ENCODE measurements at regions not wholly inside any gene's neighbourhood (a gene's known extent, or its start where the extent isn't known, plus 50 kb on each side); places are given as distances from the start of the nearest gene placed in this dataset.

DNA sequence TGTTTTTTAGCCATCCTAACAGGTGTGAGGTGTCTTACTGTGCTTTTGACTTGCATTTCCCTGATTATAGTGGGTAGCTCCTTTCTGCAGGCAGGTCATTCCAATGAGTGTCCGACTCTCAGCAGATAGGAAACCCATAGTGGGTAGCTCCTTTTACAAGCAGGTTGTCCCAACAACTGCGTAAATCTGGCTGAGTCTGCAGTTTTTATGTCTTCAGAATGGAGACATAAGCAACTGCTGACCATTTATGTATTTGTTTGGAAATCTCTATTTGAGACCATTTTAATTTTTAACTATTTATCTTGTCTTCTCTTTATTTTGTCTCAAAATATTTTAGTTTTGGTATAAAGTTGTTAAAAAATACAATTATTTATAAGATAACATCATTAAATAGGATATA, 839.4 kb downstream of the SLITRK6 start:
- no peaks in the 10 kb centered on the region for H3F3A ChIP-seq (ENCODE audit: control insufficient read depth, insufficient read depth)
- H3K79me2 ChIP-seq (ENCODE audit: control insufficient read depth, low read length), result no peaks in the 10 kb centered on the region
- no peak overlapping the region for H3K27ac ChIP-seq (ENCODE audit: low read depth, low read length)
- peaks cover 6% of the 10 kb centered on the region; the same call in 1 of the 2 replicates for H3K4me1 ChIP-seq (ENCODE audit: control insufficient read depth, low read length)
- no peaks in the 10 kb centered on the region for H3K9me2 ChIP-seq (replicated peaks; ENCODE audit: control insufficient read depth, low read length)
- H3K9me3 ChIP-seq (ENCODE audit: control insufficient read depth, insufficient read depth, low read length), result peaks cover 13% of the 10 kb centered on the region; the same call in 1 of the 2 replicates
- H3K4me3 ChIP-seq (ENCODE audit: low read length), result no peak overlapping the region
- no peaks in the 10 kb centered on the region for H4K20me1 ChIP-seq (ENCODE audit: control insufficient read depth, insufficient read depth, low read depth, low read length)
- H3K27me3 ChIP-seq (ENCODE audit: control insufficient read depth, low read length), result no peaks in the 10 kb centered on the region
- TF ChIP-seq, protein P1, sequence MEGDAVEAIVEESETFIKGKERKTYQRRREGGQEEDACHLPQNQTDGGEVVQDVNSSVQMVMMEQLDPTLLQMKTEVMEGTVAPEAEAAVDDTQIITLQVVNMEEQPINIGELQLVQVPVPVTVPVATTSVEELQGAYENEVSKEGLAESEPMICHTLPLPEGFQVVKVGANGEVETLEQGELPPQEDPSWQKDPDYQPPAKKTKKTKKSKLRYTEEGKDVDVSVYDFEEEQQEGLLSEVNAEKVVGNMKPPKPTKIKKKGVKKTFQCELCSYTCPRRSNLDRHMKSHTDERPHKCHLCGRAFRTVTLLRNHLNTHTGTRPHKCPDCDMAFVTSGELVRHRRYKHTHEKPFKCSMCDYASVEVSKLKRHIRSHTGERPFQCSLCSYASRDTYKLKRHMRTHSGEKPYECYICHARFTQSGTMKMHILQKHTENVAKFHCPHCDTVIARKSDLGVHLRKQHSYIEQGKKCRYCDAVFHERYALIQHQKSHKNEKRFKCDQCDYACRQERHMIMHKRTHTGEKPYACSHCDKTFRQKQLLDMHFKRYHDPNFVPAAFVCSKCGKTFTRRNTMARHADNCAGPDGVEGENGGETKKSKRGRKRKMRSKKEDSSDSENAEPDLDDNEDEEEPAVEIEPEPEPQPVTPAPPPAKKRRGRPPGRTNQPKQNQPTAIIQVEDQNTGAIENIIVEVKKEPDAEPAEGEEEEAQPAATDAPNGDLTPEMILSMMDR (IDR thresholded peaks at IDR 0.05; ENCODE audit: low read depth, low read length, poor library complexity, severe bottlenecking), result no peak
- TF ChIP-seq EZH2phosphoT487 (IDR thresholded peaks at IDR 0.05; ENCODE audit: borderline replicate concordance, low read length), result no peak
- no peaks in the 10 kb centered on the region for H3K36me3 ChIP-seq (ENCODE audit: control insufficient read depth, low read length)
- no peak overlapping the region for H3K4me2 ChIP-seq (ENCODE audit: low read length)

DNA sequence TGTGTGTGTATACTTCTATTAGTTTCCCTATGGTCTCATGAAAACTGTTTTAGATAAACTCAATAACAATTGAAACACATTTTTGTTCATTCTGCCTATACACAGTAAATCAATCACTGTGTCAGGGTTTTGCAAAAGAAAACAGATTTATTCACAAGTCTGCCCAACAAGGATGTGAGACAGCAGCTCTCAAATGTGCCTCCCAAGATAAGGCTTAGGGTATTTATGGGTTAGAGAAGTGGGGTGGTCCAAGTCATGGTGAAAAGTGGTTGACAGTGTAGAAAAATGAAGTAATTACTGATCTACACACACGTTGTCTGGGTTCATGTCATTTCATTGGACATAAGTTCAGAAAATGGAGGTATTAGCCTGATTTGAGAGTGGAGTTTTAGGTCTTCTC, 844.6 kb downstream of the SLITRK6 start:
- no peaks in the 10 kb centered on the region for H3K79me2 ChIP-seq (ENCODE audit: control insufficient read depth, low read length)
- H3K27me3 ChIP-seq (ENCODE audit: control insufficient read depth, low read length), result no peaks in the 10 kb centered on the region
- H3K4me2 ChIP-seq (ENCODE audit: low read length), result no peak overlapping the region
- no peaks in the 10 kb centered on the region for H3K9me2 ChIP-seq (replicated peaks; ENCODE audit: control insufficient read depth, low read length)
- H3K36me3 ChIP-seq (ENCODE audit: control insufficient read depth, low read length), result no peaks in the 10 kb centered on the region
- no peaks in the 10 kb centered on the region for H3F3A ChIP-seq (ENCODE audit: control insufficient read depth, insufficient read depth)
- no peaks in the 10 kb centered on the region for H3K4me1 ChIP-seq (ENCODE audit: control insufficient read depth, low read length)
- no peak for TF ChIP-seq EZH2phosphoT487 (IDR thresholded peaks at IDR 0.05; ENCODE audit: borderline replicate concordance, low read length)
- TF ChIP-seq, protein P1 (IDR thresholded peaks at IDR 0.05; ENCODE audit: low read depth, low read length, poor library complexity, severe bottlenecking), result no peak
- no peaks in the 10 kb centered on the region for H4K20me1 ChIP-seq (ENCODE audit: control insufficient read depth, insufficient read depth, low read depth, low read length)
- H3K27ac ChIP-seq (ENCODE audit: low read depth, low read length), result no peak overlapping the region
- no peaks in the 10 kb centered on the region for H3K9me3 ChIP-seq (ENCODE audit: control insufficient read depth, insufficient read depth, low read length)
- no peak overlapping the region for H3K4me3 ChIP-seq (ENCODE audit: low read length)

DNA sequence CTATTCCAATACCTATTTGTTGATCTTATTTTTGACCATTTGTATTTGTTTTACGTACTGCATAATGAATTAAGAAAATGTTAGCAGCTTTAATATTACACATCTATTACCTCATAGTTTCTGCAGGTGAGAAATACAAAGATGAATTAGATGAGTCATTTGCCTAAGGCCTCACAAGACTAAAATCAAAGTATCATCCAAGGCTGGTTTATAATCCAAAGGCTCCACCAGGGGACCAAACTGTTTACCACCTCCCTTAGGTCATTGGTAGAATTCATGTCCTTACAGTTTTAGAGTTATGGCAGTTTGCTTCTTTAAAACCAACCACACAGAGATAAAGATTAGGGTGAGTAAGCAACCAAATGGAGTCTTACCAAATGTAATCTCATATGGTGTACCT, 848.1 kb downstream of the SLITRK6 start:
- no peak overlapping the region for H3K4me2 ChIP-seq (ENCODE audit: low read length)
- H3K36me3 ChIP-seq (ENCODE audit: control insufficient read depth, low read length), result no peaks in the 10 kb centered on the region
- no peaks in the 10 kb centered on the region for H3K4me1 ChIP-seq (ENCODE audit: control insufficient read depth, low read length)
- H3K79me2 ChIP-seq (ENCODE audit: control insufficient read depth, low read length), result no peaks in the 10 kb centered on the region
- no peak overlapping the region for H3K4me3 ChIP-seq (ENCODE audit: low read length)
- H3K27ac ChIP-seq (ENCODE audit: low read depth, low read length), result no peak overlapping the region
- H3K9me2 ChIP-seq (replicated peaks; ENCODE audit: control insufficient read depth, low read length), result no peaks in the 10 kb centered on the region
- H3K27me3 ChIP-seq (ENCODE audit: control insufficient read depth, low read length), result no peaks in the 10 kb centered on the region
- 0 out of 2 replicates have a peak, but pooled peaks cover 3% of the 10 kb centered on the region for H3K9me3 ChIP-seq (ENCODE audit: control insufficient read depth, insufficient read depth, low read length)
- TF ChIP-seq, protein P1 (IDR thresholded peaks at IDR 0.05; ENCODE audit: low read depth, low read length, poor library complexity, severe bottlenecking), result no peak
- TF ChIP-seq EZH2phosphoT487 (IDR thresholded peaks at IDR 0.05; ENCODE audit: borderline replicate concordance, low read length), result no peak
- no peaks in the 10 kb centered on the region for H3F3A ChIP-seq (ENCODE audit: control insufficient read depth, insufficient read depth)
- no peaks in the 10 kb centered on the region for H4K20me1 ChIP-seq (ENCODE audit: control insufficient read depth, insufficient read depth, low read depth, low read length)

All from DOHH2 (cell line).